ENCODE measurements at regions not wholly inside any gene's neighbourhood (a gene's known extent, or its start where the extent isn't known, plus 50 kb on each side); places are given as distances from the start of the nearest gene placed in this dataset.

DNA sequence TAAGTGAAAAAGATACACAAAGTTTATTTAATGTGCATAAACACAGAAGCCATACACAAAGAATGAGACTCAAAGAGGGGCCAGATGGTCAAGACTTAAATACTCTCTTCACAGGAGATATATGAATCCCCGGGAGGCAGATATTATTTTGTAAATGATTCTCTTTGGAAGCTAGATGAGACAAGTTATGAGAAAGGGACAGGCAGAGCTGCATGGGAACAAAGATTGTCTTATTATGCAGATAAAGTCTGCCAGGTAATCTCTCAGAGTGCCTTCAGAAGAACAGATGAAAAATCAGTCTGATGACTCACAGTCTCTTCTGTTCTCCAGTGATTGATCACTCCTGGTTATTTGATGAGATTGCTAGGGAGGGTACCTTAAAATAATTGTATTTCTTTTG is 89.0 kb downstream of the NAF1 start:
- no peaks in the 10 kb centered on the region for H3K36me3 ChIP-seq (ENCODE audit: control insufficient read depth in 4 of 4, insufficient read depth in 3 of 4, low read depth in 1 of 4, low read length in 3 of 4)
- no peak overlapping the region for H3K9ac ChIP-seq (ENCODE audit: low read depth in 1 of 2, low read length in 2 of 2)
- H3K27me3 ChIP-seq (ENCODE audit: control insufficient read depth in 4 of 4, insufficient read depth in 4 of 4, low read length in 3 of 4), result no peaks in the 10 kb centered on the region
- no peak overlapping the region for H3K27ac ChIP-seq (ENCODE audit: low read depth in 1 of 2, low read length in 2 of 2)
- DNase-seq (ENCODE audit: low spot score), result no peak
- H3K4me3 ChIP-seq (ENCODE audit: low read depth in 1 of 3, low read length in 3 of 3), result no peak overlapping the region
- WGBS, result 37% methylated on average over 1 of the region's 1 CpG
- TF ChIP-seq TAF1 (conservative IDR thresholded peaks at IDR 0.05) (no peak), YY1 (IDR thresholded peaks at IDR 0.05) (no peak), HNF4A (conservative IDR thresholded peaks at IDR 0.05) (no peak), NR2F2 (IDR thresholded peaks at IDR 0.05) (no peak)
- H3K9me3 ChIP-seq (ENCODE audit: control insufficient read depth in 4 of 4, low read length in 3 of 4), result no peaks in the 10 kb centered on the region
- H3K4me1 ChIP-seq (ENCODE audit: control insufficient read depth in 4 of 4, insufficient read depth in 4 of 4, low read length in 3 of 4), result no peaks in the 10 kb centered on the region

DNA sequence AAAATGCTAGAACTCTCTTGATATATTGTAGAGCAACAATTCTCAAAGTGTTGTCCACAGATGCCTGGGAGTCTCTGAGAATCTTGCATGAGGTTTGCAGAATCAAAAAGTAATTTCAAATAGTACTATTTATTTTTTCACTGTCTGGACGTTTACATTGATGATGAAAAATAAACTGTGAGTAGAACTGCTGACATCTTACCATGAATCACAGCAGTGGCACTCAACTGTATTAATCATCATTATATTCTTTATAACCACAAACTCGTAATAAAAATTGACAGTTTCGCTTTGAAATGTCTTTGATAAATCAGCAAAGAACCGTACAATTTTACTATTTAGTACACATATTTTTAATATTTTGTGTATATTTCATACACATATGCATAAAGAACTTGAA is 94.5 kb downstream of the NAF1 start:
- no peak overlapping the region for H3K4me3 ChIP-seq (ENCODE audit: low read depth in 1 of 3, low read length in 3 of 3)
- no peaks in the 10 kb centered on the region for H3K9me3 ChIP-seq (ENCODE audit: control insufficient read depth in 4 of 4, low read length in 3 of 4)
- H3K4me1 ChIP-seq (ENCODE audit: control insufficient read depth in 4 of 4, insufficient read depth in 4 of 4, low read length in 3 of 4), result no peaks in the 10 kb centered on the region
- no peak for DNase-seq (ENCODE audit: low spot score)
- WGBS, result 60% methylated on average over 4 of the region's 4 CpGs
- H3K9ac ChIP-seq (ENCODE audit: low read depth in 1 of 2, low read length in 2 of 2), result no peak overlapping the region
- TF ChIP-seq, protein P1, sequence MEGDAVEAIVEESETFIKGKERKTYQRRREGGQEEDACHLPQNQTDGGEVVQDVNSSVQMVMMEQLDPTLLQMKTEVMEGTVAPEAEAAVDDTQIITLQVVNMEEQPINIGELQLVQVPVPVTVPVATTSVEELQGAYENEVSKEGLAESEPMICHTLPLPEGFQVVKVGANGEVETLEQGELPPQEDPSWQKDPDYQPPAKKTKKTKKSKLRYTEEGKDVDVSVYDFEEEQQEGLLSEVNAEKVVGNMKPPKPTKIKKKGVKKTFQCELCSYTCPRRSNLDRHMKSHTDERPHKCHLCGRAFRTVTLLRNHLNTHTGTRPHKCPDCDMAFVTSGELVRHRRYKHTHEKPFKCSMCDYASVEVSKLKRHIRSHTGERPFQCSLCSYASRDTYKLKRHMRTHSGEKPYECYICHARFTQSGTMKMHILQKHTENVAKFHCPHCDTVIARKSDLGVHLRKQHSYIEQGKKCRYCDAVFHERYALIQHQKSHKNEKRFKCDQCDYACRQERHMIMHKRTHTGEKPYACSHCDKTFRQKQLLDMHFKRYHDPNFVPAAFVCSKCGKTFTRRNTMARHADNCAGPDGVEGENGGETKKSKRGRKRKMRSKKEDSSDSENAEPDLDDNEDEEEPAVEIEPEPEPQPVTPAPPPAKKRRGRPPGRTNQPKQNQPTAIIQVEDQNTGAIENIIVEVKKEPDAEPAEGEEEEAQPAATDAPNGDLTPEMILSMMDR (IDR thresholded peaks at IDR 0.05; ENCODE audit: low read depth, low read length, missing input control), result no peak
- TF ChIP-seq, protein P2, sequence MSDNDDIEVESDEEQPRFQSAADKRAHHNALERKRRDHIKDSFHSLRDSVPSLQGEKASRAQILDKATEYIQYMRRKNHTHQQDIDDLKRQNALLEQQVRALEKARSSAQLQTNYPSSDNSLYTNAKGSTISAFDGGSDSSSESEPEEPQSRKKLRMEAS (IDR thresholded peaks at IDR 0.05), result no peak
- no peak for TF ChIP-seq RAD21 (IDR thresholded peaks at IDR 0.05)
- TF ChIP-seq, protein P3, sequence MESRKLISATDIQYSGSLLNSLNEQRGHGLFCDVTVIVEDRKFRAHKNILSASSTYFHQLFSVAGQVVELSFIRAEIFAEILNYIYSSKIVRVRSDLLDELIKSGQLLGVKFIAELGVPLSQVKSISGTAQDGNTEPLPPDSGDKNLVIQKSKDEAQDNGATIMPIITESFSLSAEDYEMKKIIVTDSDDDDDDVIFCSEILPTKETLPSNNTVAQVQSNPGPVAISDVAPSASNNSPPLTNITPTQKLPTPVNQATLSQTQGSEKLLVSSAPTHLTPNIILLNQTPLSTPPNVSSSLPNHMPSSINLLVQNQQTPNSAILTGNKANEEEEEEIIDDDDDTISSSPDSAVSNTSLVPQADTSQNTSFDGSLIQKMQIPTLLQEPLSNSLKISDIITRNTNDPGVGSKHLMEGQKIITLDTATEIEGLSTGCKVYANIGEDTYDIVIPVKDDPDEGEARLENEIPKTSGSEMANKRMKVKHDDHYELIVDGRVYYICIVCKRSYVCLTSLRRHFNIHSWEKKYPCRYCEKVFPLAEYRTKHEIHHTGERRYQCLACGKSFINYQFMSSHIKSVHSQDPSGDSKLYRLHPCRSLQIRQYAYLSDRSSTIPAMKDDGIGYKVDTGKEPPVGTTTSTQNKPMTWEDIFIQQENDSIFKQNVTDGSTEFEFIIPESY (IDR thresholded peaks at IDR 0.05), result no peak
- TF ChIP-seq JUND (IDR thresholded peaks at IDR 0.05), result no peak
- TF ChIP-seq YY1 (IDR thresholded peaks at IDR 0.05), result no peak
- no peak overlapping the region for H3K27ac ChIP-seq (ENCODE audit: low read depth in 1 of 2, low read length in 2 of 2)
- no peaks in the 10 kb centered on the region for H3K36me3 ChIP-seq (ENCODE audit: control insufficient read depth in 4 of 4, insufficient read depth in 3 of 4, low read depth in 1 of 4, low read length in 3 of 4)
- peaks cover 0 to 2% (median under 1%) of the 10 kb centered on the region in 4 donors for H3K27me3 ChIP-seq (ENCODE audit: control insufficient read depth in 4 of 4, insufficient read depth in 4 of 4, low read length in 3 of 4)

DNA sequence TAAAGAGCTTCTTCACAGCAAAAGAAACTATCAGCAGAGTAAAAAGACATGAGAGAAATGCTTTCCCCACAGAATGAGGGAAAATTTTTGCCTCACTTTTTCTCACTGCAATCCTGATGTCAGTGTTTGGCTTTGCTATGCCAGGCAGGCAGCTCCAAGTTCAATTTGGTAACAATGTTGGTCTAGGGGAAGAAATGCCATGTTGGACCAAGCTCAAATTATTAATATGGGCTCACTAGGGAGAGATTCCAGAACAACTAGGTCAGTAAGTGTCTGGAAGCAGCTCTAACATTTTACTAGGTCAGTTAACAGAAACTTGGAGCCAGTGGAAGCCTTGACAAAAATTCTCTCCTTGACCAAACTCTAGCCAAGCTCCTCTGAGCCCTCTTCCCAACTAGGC is 95.4 kb downstream of the NAF1 start:
- Histone ChIP-seq H3K4me1 (ENCODE audit: control insufficient read depth in 4 of 4, insufficient read depth in 4 of 4, low read length in 3 of 4) (no peaks in the 10 kb centered on the region), H3K9ac (ENCODE audit: low read depth in 1 of 2, low read length in 2 of 2) (no peak overlapping the region), H3K27me3 (ENCODE audit: control insufficient read depth in 4 of 4, insufficient read depth in 4 of 4, low read length in 3 of 4) (peaks cover 0 to 2% (median under 1%) of the 10 kb centered on the region in 4 donors), H3K4me3 (ENCODE audit: low read depth in 1 of 3, low read length in 3 of 3) (no peak overlapping the region), H3K9me3 (ENCODE audit: control insufficient read depth in 4 of 4, low read length in 3 of 4) (no peaks in the 10 kb centered on the region), H3K36me3 (ENCODE audit: control insufficient read depth in 4 of 4, insufficient read depth in 3 of 4, low read depth in 1 of 4, low read length in 3 of 4) (no peaks in the 10 kb centered on the region), H3K27ac (ENCODE audit: low read depth in 1 of 2, low read length in 2 of 2) (no peak overlapping the region)
- TF ChIP-seq FOXA2 (IDR thresholded peaks at IDR 0.05) (no peak), RAD21 (IDR thresholded peaks at IDR 0.05) (no peak), TAF1 (conservative IDR thresholded peaks at IDR 0.05) (no peak), JUND (IDR thresholded peaks at IDR 0.05) (no peak)
- TF ChIP-seq, protein P3 (IDR thresholded peaks at IDR 0.05), result no peak
- TF ChIP-seq, protein P4, sequence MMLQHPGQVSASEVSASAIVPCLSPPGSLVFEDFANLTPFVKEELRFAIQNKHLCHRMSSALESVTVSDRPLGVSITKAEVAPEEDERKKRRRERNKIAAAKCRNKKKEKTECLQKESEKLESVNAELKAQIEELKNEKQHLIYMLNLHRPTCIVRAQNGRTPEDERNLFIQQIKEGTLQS (IDR thresholded peaks at IDR 0.05), result no peak
- TF ChIP-seq, protein P1 (IDR thresholded peaks at IDR 0.05; ENCODE audit: low read depth, low read length, missing input control), result no peak
- DNase-seq (ENCODE audit: low spot score), result no peak

Data from liver (tissue), 8 donors.